ENCODE measurements at regions not wholly inside any gene's neighbourhood (a gene's known extent, or its start where the extent isn't known, plus 50 kb on each side); places are given as distances from the start of the nearest gene placed in this dataset.

GRCh38 chr12:40534828-40535227 is 157.4 kb upstream of the CNTN1 start:
- TF ChIP-seq, protein P1, sequence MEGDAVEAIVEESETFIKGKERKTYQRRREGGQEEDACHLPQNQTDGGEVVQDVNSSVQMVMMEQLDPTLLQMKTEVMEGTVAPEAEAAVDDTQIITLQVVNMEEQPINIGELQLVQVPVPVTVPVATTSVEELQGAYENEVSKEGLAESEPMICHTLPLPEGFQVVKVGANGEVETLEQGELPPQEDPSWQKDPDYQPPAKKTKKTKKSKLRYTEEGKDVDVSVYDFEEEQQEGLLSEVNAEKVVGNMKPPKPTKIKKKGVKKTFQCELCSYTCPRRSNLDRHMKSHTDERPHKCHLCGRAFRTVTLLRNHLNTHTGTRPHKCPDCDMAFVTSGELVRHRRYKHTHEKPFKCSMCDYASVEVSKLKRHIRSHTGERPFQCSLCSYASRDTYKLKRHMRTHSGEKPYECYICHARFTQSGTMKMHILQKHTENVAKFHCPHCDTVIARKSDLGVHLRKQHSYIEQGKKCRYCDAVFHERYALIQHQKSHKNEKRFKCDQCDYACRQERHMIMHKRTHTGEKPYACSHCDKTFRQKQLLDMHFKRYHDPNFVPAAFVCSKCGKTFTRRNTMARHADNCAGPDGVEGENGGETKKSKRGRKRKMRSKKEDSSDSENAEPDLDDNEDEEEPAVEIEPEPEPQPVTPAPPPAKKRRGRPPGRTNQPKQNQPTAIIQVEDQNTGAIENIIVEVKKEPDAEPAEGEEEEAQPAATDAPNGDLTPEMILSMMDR (IDR thresholded peaks at IDR 0.05) = no peak
- Histone ChIP-seq H3K27me3 (replicated peaks; ENCODE audit: insufficient read depth) (no peaks in the 10 kb centered on the region), H3K27ac (no peak overlapping the region), H3K4me1 (ENCODE audit: control insufficient read depth in 1 of 2, low read depth in 2 of 2) (no peaks in the 10 kb centered on the region), H3K36me3 (no peaks in the 10 kb centered on the region), H3K9me3 (no peaks in the 10 kb centered on the region), H3K4me3 (no peak overlapping the region)
- no peak for ATAC-seq (ENCODE audit: insufficient number of reproducible peaks, low FRiP score, low read depth)
- DNase-seq (ENCODE audit: low spot score) = no peak

- Histone ChIP-seq H3K9me3 (peaks cover 3% of the 10 kb centered on the region), H3K27me3 (replicated peaks; ENCODE audit: insufficient read depth) (no peaks in the 10 kb centered on the region), H3K36me3 (no peaks in the 10 kb centered on the region), H3K27ac (no peak overlapping the region), H3K4me3 (no peak overlapping the region), H3K4me1 (ENCODE audit: control insufficient read depth in 1 of 2, low read depth in 2 of 2) (no peaks in the 10 kb centered on the region)
- TF ChIP-seq, protein P1 (IDR thresholded peaks at IDR 0.05) = no peak
- ATAC-seq (ENCODE audit: insufficient number of reproducible peaks, low FRiP score, low read depth) (no peak), DNase-seq (ENCODE audit: low spot score) (no peak)
These were observed 140.8 kb upstream of the CNTN1 start for GRCh38 chr12:40551466-40551865.

GRCh38 chr12:40552868-40553267 is 139.4 kb upstream of the CNTN1 start:
- TF ChIP-seq, protein P1 (IDR thresholded peaks at IDR 0.05) = no peak
- Histone ChIP-seq H3K27ac (no peak overlapping the region), H3K36me3 (no peaks in the 10 kb centered on the region), H3K9me3 (peaks cover 3% of the 10 kb centered on the region), H3K4me3 (no peak overlapping the region), H3K4me1 (ENCODE audit: control insufficient read depth in 1 of 2, low read depth in 2 of 2) (no peaks in the 10 kb centered on the region), H3K27me3 (replicated peaks; ENCODE audit: insufficient read depth) (no peaks in the 10 kb centered on the region)
- no peak for DNase-seq (ENCODE audit: low spot score)
- ATAC-seq (ENCODE audit: insufficient number of reproducible peaks, low FRiP score, low read depth) = no peak

- H3K27me3 ChIP-seq (replicated peaks; ENCODE audit: insufficient read depth) = no peaks in the 10 kb centered on the region
- H3K36me3 ChIP-seq = no peaks in the 10 kb centered on the region
- no peak overlapping the region for H3K27ac ChIP-seq
- no peak overlapping the region for H3K4me3 ChIP-seq
- no peaks in the 10 kb centered on the region for H3K4me1 ChIP-seq (ENCODE audit: control insufficient read depth in 1 of 2, low read depth in 2 of 2)
- TF ChIP-seq, protein P1 (IDR thresholded peaks at IDR 0.05) = no peak
- no peaks in the 10 kb centered on the region for H3K9me3 ChIP-seq
- ATAC-seq (ENCODE audit: insufficient number of reproducible peaks, low FRiP score, low read depth) = no peak
- no peak for DNase-seq (ENCODE audit: low spot score)
These were observed 134.3 kb upstream of the CNTN1 start for GRCh38 chr12:40557980-40558379.

DNA sequence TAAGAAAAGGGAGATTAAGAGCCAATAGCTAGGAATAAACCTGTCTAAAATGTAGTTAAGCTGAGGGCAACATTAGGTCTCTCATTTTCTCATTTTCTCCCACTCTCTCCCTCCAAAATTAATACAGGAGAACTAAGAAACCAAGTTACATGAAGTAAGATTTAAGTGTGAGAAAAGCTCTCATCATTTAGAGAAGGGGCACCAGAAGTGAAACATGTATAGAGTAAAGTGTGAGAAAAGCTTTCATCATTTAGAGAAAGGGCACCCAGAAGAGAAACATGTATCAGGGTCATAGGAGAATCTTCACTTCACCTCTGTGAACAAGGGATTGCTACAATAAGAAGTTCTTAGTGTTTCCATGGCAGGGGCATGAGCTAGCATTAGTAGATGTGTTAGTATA is 132.4 kb upstream of the CNTN1 start:
- Histone ChIP-seq H3K4me3 (no peak overlapping the region), H3K27me3 (replicated peaks; ENCODE audit: insufficient read depth) (no peaks in the 10 kb centered on the region), H3K4me1 (ENCODE audit: control insufficient read depth in 1 of 2, low read depth in 2 of 2) (no peaks in the 10 kb centered on the region), H3K36me3 (no peaks in the 10 kb centered on the region), H3K27ac (no peak overlapping the region), H3K9me3 (no peaks in the 10 kb centered on the region)
- DNase-seq (ENCODE audit: low spot score) = no peak
- ATAC-seq (ENCODE audit: insufficient number of reproducible peaks, low FRiP score, low read depth) = no peak
- TF ChIP-seq, protein P1 (IDR thresholded peaks at IDR 0.05) = no peak

Measured in thoracic aorta (tissue), 2 donors.